K562 (cell line): ENCODE measurements at regions not wholly inside any gene's neighbourhood (a gene's known extent, or its start where the extent isn't known, plus 50 kb on each side); places are given as distances from the start of the nearest gene placed in this dataset.
"Not testable (repeated sequence)": the region's sequence is repeated elsewhere in the genome, so short reads cannot be mapped to it uniquely, and the experiment has no call there.

Experiments
- CTCF ChIP-seq, 3 experiments: IDR thresholded peaks in 2 of 3; conservative IDR thresholded peaks in 1 of 3; 2 replicates each; pipeline ENCODE4 v1.5.1; 2011 to 2012; ENCODE audit warnings: low read length in 3 of 3, mild to moderate bottlenecking in 3 of 3, control low read depth in 2 of 3, improper control_type of control experiment in 1 of 3, inconsistent platforms in 1 of 3, low read depth in 1 of 3, mixed read lengths in 1 of 3, moderate library complexity in 1 of 3; ENCODE audit not compliant: insufficient read depth in 2 of 3
- ELK1 ChIP-seq: sonication (generic); formaldehyde crosslinking; IDR thresholded peaks from 2 replicates; pipeline ENCODE4 v1.8.1; 2022; ENCODE audit warnings: missing genetic modification reagents
- EWSR1 ChIP-seq: fragments of 450-650 bp; IDR thresholded peaks from 2 replicates; pipeline ENCODE4 v1.6.1; 2018; ENCODE audit warnings: borderline replicate concordance, mild to moderate bottlenecking, low read depth, moderate library complexity; ENCODE audit not compliant: partially characterized antibody
- FOXJ3 ChIP-seq: sonication (generic); formaldehyde crosslinking; IDR thresholded peaks from 2 replicates; pipeline ENCODE4 v1.4.0; 2020; ENCODE audit warnings: mild to moderate bottlenecking, missing genetic modification reagents
- HMGXB4 ChIP-seq: sonication (generic); formaldehyde crosslinking; IDR thresholded peaks from 2 replicates; pipeline ENCODE4 v1.8.1; 2023; ENCODE audit warnings: mild to moderate bottlenecking, missing genetic modification reagents
- USF1 ChIP-seq: sonication (generic); formaldehyde crosslinking; IDR thresholded peaks from 2 replicates; pipeline ENCODE4 v1.9.0; 2022; ENCODE audit warnings: mild to moderate bottlenecking, missing genetic modification reagents

- not testable (repeated sequence) for TF ChIP-seq ELK1; EWSR1; FOXJ3 (CRISPR knock-in tag); USF1 (CRISPR knock-in tag); HMGXB4
- TF ChIP-seq CTCF (IDR thresholded peaks at IDR 0.05 in 2 of 3, conservative IDR thresholded peaks at IDR 0.05 in 1 of 3; ENCODE audit: insufficient read depth in 2 of 3, low read depth in 1 of 3, low read length in 3 of 3) = peak; percentile 74 to 86 (median 83)
Measured at GRCh38 chr20:28602403-28603217, 2654.9 kb upstream of the DEFB115 start.
